MM.1S (cell line): ENCODE measurements at regions not wholly inside any gene's neighbourhood (a gene's known extent, or its start where the extent isn't known, plus 50 kb on each side); places are given as distances from the start of the nearest gene placed in this dataset.

Experiments used
- EZH2 ChIP-seq: fragments of 300-600 bp; sonication (generic); optimal IDR thresholded peaks from 2 replicates; pipeline ENCODE3; 2017; ENCODE audit warnings: low read depth, mild to moderate bottlenecking, antibody characterized with exemption, low read length, mixed read lengths
- TF ChIP-seq, protein P1 (sequence below): fragments of 300-600 bp; sonication (generic); IDR thresholded peaks from 2 replicates; pipeline ENCODE4 v1.5.1; 2016; ENCODE audit warnings: antibody characterized with exemption, low read length, mixed read lengths

DNA sequence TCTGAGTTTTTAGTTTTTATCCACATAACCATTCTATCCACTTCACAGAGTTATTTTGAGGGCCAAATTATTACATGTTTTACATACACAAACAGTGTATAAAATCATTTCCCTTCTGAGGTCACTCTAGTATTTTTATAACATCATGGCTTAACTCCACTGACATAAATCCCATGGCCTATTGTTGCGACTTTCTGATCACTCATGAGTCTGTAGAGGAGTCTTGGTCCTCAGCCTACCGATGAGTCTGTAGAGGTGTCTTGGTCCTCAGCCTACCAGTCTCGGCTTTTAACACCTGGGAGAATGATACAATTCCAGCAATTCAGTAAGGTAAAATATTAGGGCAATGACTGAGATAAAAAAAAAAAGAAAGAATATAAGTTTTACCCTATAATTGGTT lies 483.7 kb downstream of the USP25 start:
- no peak for TF ChIP-seq EZH2
- TF ChIP-seq, protein P1, sequence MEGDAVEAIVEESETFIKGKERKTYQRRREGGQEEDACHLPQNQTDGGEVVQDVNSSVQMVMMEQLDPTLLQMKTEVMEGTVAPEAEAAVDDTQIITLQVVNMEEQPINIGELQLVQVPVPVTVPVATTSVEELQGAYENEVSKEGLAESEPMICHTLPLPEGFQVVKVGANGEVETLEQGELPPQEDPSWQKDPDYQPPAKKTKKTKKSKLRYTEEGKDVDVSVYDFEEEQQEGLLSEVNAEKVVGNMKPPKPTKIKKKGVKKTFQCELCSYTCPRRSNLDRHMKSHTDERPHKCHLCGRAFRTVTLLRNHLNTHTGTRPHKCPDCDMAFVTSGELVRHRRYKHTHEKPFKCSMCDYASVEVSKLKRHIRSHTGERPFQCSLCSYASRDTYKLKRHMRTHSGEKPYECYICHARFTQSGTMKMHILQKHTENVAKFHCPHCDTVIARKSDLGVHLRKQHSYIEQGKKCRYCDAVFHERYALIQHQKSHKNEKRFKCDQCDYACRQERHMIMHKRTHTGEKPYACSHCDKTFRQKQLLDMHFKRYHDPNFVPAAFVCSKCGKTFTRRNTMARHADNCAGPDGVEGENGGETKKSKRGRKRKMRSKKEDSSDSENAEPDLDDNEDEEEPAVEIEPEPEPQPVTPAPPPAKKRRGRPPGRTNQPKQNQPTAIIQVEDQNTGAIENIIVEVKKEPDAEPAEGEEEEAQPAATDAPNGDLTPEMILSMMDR: no peak
